NCI-H187 treated with DMSO at 0.1 percent for 48 hours (cell line): ENCODE measurements at regions not wholly inside any gene's neighbourhood (a gene's known extent, or its start where the extent isn't known, plus 50 kb on each side); places are given as distances from the start of the nearest gene placed in this dataset.
A peak's percentile ranks its signal among the peaks of the same experiment; 100 is the strongest.

Source experiments
- DNase-seq: peaks from one replicate; lab custom pipeline; 2025; lab: John Stamatoyannopoulos, UW

DNA sequence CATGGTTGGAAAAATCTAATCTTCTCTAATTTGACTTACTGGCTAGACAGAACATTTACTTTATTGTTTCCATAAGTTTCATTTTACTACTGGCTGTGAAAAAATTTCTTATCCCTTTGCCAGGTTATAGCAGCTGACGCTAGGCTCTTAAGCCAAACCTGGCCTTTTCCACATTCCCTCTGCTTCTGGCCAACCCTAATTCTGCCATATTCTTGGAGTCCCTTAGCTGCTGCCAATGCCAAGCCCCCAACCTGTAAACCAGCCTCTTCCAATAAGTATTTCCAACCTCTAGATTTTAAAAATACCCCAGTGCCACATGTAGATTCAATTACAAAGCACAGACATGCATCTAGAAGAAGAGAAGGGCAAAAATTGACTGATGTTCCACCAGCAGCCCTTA lies 452.3 kb upstream of the MEX3C start:
- no peak for DNase-seq

DNA sequence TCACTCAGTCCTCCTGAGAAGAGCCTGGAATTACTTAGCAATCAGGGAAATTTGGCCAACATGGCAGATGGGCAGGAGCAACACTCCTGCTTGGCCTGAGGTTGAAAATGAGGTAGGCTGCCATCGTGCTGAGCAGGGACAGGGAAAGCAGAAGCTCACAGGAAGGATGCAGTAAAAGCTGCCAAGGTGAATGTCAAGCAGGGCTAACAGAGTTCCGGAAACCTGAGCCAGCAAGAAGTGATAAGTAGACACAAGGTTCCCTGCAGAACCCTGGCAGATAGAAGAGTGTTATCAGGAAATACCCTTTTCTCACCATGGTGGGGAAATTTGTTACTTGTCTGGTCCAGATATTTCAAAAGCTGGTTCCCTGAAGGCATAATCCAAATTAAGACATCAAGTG lies 454.3 kb upstream of the MEX3C start:
- DNase-seq = no peak

DNA sequence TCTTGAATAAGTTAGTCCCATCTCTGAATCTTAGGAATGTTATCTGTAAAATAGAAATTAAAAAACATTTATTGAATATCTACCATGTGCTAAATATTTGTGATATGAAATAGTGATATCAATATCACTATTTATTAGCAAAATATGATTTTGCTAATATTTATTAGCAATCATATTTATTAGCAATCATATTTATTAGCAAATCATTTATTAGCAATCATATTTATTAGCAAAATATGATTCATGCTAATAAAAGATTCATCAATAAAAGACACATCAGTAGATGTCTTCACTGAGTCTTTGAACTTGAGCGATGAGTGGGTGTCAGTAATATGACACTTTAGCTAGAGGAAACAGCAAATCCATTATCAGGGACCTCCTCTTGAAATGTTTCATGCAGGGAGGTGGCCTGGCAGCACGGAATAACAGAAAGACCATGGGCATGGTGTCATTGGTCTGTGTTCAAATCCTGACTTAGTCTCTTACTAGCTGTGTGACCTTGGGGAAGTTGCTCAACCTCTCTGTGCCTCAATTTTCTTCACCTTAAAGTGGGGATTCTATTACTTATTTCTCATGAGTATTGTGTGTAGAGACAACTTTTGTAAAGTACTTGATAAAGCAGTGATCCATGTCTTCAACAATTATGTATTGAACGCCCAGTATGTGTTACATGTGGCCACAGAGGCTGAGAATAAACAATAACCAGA lies 456.2 kb upstream of the MEX3C start:
- DNase-seq = no peak

DNA sequence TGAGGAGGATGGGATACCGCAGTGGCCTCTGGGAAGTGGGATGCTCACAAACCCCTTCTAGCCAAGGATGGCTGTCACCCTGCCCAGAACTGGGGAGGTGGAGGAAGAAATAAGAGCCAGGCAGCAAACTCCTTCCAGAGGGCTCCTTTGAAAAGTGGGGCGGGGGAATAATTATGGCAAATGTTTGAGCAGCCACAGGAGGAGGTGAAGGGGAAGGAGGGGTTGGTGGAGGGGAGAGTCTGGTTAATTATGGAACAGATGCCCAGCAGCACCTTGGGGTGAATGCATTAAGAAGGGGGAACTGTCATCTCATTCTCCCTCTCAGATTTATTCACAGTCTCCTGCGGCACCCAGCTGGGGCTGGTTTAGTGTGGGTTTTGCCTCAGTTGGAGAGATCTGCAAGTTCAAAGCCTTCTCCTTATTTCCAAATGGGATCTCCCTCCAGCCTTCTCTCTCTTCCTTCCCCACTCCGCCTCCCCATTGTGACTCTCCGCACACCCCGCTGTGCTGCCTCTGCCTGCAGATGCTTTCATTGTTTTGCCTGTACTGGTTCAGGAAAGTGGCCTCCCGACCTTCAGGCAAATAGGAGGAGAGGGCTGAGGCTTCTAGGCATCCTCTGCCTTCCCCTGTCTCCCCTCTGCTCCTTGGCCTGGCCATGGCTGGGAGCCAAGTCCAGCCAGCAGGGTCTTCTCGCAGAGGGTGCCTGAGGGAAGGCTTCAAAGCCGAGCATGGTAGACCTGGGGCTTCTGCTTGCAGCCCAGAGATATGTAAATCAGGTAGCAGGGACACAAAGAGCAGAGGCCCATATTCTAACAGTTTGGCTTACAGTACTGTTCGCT lies 457.2 kb upstream of the MEX3C start:
- DNase-seq = no peak

DNA sequence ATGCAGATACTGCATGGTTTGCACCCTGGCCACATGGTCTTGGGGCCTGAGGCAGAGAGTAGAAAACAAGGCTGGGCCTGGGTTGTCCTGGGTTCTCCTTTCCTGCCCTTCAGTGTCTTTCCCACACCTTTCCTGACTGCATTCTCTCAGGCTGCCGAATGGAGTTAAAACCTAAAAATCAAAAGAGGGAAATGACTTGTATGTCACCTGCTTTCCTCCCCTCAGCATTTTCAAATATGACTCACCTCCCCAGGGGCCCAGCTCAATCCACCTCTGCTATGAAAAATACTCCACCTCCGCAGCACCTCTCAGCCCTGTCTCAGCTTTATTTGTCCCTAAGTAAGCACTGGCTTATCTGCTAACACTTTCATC lies 457.8 kb upstream of the MEX3C start:
- DNase-seq = no peak

DNA sequence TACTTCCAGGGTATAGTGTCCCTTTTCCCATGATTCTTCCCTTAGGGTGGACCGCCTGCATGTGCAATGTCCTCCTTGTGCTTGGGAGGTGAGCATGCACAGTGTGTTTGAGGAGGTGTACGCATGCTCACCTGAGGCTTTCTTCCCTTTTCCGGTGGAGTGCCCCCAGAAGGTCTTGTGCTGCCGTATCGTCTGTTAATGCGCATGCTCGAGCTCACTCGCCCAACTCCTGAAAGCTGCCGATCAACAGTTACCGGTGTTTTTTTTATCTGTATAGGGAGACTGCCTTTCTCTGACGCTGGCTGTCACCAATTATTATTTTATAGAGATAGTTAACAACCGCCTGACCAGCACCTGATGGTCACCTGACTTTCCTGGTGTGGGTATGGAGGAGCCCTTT lies 458.8 kb upstream of the MEX3C start:
- DNase-seq = no peak

DNA sequence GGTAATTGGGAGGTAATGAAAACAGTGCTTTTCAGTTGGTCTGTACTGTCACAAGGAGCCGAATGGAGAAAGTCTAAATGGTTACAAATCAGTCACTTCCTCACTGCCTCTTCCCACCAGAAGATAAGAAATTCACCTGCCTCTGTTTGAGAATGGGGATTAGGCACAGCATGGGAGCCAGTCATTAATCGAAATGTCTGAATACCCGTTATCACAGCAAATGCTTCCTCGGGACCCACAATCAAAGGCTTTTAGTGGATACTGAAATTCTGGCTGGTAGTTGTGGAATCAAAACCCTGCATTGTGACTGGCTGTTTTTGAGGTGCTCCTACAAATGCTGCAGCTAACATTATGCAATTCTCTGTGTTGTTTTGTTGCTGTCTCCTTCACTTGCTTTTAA lies 461.0 kb upstream of the MEX3C start:
- DNase-seq = no peak

DNA sequence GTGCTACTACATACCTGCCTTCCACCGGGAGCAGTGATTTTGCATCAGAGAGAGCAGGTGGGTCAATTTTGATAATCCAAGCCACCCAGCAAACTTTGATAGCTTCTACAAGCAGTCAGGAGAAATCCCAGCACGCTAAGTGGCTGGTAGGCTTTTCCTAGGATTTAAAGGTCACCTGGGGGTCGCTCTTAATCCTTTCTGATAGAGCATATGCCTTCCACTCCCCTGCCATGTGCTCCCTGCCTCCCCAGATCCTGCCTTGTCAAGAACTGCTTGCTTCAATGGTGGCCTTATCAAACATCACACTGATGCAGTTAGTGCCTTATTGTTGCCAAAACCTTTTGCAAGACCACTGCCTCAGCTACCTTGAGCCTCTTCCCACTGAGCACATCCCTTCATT lies 462.3 kb upstream of the MEX3C start:
- no peak for DNase-seq

DNA sequence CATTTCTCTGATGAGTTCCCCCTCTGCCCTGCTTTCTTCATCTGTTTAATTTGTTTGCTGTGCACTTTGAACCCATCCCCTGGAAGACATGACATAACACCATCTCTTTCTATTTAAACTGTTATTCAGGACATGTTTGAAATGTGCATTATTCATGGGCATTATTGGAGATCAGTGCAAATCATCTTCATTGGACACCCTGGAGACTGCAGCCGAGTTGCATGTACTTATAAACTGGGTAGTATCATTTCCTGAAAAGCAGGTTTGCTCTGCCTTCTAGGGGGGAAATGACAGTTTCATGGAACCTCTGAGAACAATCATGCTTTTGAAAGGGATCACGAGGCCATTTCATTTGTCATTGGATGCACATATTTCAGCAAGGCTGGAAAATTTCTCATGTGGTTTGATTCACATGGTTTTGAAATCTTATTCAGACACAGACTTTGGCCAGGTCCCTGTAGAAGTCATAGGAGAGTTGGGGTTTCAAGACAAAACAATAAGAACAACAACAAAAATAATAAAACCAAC lies 462.8 kb upstream of the MEX3C start:
- no peak for DNase-seq

DNA sequence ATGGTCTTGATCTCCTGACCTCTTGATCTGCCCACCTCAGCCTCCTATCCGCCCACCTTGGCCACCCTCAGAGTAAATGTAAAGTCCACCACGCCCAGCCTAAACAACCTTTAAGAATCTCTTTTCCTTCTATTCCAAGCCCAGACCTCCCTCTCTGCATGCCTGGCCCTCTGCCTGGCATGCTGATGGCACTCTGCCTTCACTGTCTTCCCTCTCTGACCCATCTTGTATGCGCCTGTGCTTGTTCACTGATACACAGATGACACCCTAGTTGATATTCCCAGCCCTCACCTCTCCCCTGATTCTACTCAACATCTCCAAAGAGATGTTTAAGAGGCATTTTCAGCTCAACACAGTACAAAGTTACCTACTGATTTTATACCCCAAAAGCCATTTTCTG lies 466.8 kb upstream of the MEX3C start:
- no peak for DNase-seq

DNA sequence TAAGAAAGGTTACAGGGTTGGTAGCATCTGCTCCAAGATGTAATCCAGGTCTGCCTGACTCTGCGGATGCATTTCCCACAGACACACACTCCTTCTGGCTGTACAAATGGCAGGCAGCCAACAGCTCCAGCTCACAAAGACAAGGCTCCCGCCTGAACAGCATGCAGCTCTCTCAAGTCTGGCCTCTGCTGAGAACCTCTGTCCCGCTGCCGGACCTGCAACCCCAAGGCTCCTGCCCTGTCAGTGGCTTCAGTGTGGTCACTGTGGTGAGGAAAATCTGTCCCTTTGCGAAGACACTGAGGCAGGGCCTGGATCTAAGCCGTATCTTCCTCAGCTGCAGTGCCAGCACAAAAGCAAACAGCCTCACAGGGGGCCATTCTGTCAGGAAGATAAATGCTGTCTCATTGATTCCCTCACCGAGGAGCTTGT lies 469.3 kb upstream of the MEX3C start:
- DNase-seq = peak; percentile 35

DNA sequence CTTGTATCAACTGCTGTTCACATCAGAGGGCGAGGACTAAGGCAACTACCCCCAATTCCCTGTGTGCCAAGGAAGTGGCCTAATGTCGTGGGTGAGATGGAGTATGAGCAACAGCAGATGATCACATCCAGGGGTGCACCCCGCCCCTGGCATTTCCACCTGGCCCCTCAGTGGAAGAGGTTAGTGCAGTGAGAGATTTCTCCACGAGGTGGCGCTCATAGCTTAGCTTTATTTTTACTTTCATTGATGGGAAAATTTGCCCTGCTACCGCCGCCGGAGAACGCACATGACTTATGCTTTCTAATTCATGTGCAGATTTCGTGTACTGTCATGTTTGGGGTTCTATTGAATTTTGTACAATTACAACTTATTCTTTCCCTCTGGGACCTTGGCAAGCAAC lies 470.6 kb upstream of the MEX3C start:
- no peak for DNase-seq

DNA sequence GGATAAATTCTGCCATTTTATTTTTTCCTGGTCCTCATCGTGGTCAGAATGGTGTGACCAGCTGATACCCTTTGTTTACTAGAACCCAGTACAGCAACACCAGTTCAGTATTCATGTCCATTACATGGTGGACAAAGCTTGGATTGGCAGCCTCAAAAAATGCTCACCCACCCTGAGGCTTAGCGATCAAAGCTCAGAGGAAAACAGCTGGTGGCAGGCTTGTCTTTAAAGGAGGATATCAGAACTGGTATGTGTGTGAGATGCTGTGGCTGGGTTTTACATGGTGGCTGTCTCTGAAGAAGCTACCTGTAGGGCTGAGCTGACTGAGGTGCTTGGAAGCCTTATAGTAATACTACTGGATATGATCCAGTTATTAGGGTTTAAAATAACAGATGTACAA lies 471.1 kb upstream of the MEX3C start:
- no peak for DNase-seq

DNA sequence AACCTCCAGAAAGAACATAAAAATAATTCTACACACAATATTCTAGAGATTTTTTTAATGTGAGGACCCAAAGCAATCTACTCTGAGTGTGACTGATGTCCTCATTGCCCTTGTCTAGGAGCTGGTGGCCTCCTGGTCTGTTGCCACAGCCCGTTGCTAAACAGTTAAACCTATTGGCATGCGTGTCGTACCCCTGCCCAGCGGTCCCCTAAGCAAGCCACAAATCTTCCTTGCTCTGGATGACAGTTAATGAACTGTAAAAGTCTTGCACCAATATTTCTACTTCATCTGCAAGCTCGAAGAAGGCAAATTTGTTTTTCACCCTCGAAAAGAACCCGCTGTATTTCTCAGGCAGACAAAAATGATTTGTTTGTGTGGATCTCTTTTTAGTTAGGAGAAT lies 489.1 kb upstream of the MEX3C start:
- DNase-seq = no peak

DNA sequence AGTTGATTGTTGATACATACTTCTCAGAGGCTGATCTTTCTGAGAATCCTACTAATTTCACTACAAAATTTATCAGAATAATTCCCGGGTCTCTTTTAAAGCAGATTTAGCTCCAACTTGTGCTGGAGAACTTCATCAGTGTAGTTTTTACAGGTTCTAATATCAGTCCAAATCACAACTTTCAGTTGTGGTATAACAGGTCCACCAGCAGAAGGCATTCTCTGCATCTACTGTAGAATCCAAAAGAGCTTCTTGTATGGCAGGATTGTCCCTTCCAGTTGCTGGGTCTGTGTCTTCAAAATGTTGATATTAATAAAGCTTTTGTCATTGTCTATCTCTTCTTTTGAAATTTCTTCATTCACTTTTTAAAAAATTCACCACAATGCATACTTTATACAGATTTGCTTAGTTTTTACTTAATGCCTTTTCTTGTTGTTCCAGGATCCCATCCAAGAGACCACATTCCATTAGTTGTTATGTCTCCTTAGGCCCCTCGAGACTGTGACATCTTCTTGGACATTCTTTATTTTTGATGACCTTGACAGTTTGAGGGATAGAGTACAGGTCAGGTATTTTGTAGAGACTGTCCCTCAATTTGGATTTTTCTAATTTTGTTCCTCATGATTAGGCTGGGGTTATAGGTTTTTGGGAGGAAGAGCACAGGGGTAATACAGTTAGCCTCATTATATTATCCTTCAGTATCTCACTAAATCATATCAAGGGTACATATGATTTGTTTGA lies 490.5 kb upstream of the MEX3C start:
- DNase-seq = no peak

DNA sequence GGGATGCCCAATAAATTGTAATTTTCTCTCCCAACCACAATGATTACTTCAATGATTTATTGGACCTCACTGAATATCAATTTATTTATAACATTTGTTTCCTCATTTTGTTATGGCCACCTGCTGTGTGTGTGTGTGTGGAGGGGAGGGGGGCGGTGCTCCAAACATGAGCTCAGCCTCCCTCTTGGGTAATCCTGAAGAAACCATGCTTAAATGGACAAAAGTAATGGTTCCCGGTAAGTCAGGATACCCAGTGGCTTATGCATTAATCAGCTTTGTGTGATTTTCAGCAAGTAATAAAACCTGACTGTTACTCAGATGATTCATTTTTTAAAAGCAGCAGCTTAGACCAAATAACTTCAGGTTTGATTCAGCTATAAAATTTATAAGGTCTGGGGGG lies 495.1 kb upstream of the MEX3C start:
- DNase-seq = no peak

DNA sequence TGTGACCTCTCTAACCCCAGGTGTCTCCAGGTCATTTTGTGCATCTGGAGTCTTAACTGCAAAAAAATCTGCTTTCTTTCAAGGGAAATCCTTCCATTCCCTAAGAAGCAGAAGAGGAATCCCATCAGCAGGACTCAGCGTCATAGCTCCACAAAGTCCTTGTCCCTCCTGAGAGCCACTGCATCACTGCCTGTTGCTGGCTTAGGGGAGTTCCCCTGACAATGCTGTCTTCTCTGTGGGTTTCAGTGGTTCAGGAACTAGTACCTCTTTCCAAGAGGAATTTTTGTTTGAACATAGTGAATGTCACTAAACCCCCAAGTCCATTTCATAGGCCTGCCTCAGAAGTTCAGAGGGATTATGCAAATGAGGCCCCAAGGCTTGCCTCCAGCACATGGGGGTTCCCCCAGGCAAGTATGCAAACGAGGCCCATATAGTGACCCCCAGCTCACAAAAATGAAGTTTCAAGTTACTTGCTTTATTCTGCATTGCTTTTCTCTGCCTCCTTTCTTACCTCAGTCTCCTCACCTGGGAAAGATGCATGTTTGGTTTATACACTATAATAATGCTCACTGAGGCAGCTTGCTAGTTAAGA lies 513.9 kb upstream of the MEX3C start:
- no peak for DNase-seq

DNA sequence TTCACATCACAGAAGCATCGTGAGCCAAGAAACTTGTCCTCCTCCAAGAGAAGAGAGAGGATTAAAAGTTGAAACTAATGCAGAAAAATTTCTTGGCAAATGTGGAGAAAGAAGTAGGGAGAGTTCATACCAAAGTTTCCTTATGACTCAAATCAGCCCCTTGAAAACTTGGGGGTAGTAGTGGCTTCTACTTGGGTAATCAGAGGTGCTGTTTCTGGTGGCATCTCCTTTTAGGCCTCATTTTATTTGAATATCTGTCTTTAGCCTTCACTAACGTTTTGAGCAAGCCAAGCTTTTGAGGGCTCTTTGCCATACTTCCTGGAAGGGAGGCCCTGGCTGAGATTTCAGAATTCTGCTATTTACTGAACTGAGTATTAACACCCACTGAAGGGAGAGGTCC lies 515.3 kb upstream of the MEX3C start:
- no peak for DNase-seq

DNA sequence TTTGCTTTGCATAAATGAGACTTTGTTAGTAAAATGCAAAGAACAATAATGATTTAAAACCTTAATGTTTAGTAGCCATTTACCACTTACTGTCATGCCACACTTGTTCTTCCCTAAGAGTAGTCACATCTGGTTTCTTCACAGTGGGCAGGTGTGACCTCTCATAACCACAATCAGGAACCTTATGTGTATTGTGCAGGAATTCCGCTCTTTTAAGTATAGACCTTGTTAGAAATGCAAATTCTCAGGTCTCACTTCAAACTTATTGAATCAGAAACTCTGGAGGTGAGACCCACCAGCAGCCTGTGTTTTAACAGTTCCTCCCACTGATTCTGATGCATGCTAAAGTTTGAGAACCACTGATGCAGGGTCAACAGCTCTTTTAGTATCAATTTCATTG lies 518.8 kb upstream of the MEX3C start:
- DNase-seq = no peak

DNA sequence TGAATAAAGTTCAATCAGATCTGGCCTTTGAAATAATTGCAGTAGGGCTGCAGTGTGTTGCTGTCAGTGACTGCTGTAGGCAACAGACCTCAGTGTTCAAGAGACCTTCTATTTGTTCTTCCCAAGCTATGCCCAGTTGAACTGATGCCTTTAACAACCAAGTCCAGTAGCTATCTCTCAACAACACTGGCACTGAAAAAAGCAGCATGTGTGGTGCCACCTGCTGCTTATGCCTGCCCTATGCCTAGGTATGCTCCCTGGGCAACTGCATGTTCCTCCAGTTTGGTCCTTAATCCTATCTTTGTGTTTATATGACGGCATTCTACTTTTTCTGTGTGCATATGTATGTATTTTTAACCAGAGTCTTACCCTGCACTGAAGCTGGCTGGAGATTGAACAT lies 523.9 kb upstream of the MEX3C start:
- DNase-seq = no peak

DNA sequence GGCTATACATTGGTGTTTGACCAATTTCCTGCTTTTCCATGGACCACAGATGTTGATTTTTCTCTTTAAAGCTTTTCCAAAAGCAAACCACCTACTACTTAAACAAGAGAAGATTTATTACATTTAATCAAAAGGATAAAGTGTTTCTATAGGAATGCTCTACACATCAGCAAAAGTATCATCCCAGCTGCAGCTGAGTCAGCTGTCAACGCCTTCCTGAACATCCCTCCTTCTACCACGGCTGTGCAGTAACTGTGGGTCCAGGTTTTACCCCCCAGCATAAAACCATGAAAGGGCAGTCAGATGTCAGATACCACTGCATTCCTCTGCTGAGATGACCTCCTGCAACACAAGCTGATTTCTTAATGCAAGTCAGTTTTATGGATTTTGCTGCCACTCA lies 524.5 kb upstream of the MEX3C start:
- no peak for DNase-seq
